ENCODE measurements at regions not wholly inside any gene's neighbourhood (a gene's known extent, or its start where the extent isn't known, plus 50 kb on each side); places are given as distances from the start of the nearest gene placed in this dataset.

DNA sequence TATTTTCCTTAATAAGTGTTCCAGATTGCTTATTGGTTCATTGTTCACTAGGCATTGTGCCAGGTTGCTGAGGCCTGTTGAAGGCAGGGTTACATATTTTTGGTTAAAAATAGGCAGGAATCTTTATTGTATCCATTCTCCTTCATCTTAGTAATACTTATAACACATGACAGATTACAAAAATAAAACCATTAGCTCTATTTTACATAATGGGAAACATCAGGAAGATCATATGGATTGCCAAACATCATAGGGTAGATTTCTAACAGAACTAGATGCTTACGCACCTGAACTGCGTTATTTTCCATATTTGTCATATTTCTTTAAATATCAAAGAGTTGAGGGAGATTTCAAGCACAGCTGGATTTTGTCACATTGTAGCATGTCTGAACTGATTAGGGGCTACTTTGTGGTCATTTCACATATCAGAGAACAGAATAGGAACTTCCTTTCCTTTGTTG, 462.9 kb upstream of the SGO1 start:
- TF ChIP-seq, protein P1, sequence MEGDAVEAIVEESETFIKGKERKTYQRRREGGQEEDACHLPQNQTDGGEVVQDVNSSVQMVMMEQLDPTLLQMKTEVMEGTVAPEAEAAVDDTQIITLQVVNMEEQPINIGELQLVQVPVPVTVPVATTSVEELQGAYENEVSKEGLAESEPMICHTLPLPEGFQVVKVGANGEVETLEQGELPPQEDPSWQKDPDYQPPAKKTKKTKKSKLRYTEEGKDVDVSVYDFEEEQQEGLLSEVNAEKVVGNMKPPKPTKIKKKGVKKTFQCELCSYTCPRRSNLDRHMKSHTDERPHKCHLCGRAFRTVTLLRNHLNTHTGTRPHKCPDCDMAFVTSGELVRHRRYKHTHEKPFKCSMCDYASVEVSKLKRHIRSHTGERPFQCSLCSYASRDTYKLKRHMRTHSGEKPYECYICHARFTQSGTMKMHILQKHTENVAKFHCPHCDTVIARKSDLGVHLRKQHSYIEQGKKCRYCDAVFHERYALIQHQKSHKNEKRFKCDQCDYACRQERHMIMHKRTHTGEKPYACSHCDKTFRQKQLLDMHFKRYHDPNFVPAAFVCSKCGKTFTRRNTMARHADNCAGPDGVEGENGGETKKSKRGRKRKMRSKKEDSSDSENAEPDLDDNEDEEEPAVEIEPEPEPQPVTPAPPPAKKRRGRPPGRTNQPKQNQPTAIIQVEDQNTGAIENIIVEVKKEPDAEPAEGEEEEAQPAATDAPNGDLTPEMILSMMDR (IDR thresholded peaks at IDR 0.05): no peak
- no peak for TF ChIP-seq POLR2A (IDR thresholded peaks at IDR 0.05)

Measured in tibial nerve (tissue), 3 donors.